H1 (cell line): ENCODE measurements at regions not wholly inside any gene's neighbourhood (a gene's known extent, or its start where the extent isn't known, plus 50 kb on each side); places are given as distances from the start of the nearest gene placed in this dataset.

Experiments used
- CBX8 ChIP-seq: fragments of 300-800, 300-1000 bp; sonication (generic); IDR thresholded peaks from 2 replicates; pipeline ENCODE4 v1.7.1; 2016; ENCODE audit warnings: low read depth, low read length, borderline replicate concordance
- CEBPB ChIP-seq: IDR thresholded peaks from 2 replicates; pipeline ENCODE4 v1.6.1; 2012; ENCODE audit warnings: low read depth, low read length
- CTCF ChIP-seq, 3 experiments: IDR thresholded peaks; 1 replicate in 2 of 3; 2 replicates in 1 of 3; pipeline versions ENCODE4 v1.5.1 to v1.6.1; 2011; ENCODE audit warnings: low read length in 3 of 3, mild to moderate bottlenecking in 3 of 3, inconsistent platforms in 2 of 3, low read depth in 1 of 3, moderate library complexity in 1 of 3; ENCODE audit not compliant: insufficient read depth in 1 of 3; ENCODE audit errors: control extremely low read depth in 1 of 3
- EP300 ChIP-seq, 2 experiments: IDR thresholded peaks; 1 replicate in 1 of 2; 2 replicates in 1 of 2; pipeline ENCODE4 v1.6.1; 2011 to 2012; ENCODE audit warnings: low read depth in 2 of 2, low read length in 2 of 2, mild to moderate bottlenecking in 2 of 2, borderline replicate concordance in 1 of 2, inconsistent platforms in 1 of 2, moderate library complexity in 1 of 2
- GABPA ChIP-seq: IDR thresholded peaks from 2 replicates; pipeline ENCODE4 v1.6.1; 2011; ENCODE audit warnings: mild to moderate bottlenecking, low read length, moderate library complexity, borderline replicate concordance; ENCODE audit not compliant: insufficient read depth
- HDAC6 ChIP-seq: IDR thresholded peaks from one replicate; pipeline ENCODE4 v1.7.1; 2012; ENCODE audit warnings: low read depth, mild to moderate bottlenecking, inconsistent platforms, low read length, moderate library complexity
- POLR2A ChIP-seq, 2 experiments: IDR thresholded peaks; 1 replicate in 1 of 2; 2 replicates in 1 of 2; pipeline ENCODE4 v1.6.1; 2011; ENCODE audit warnings: low read depth in 2 of 2, low read length in 2 of 2, mild to moderate bottlenecking in 2 of 2; ENCODE audit errors: control extremely low read depth in 1 of 2
- POLR2AphosphoS5 ChIP-seq: IDR thresholded peaks from 2 replicates; pipeline ENCODE4 v1.6.1; 2011; ENCODE audit warnings: low read depth, low read length
- RAD21 ChIP-seq, 2 experiments: IDR thresholded peaks in 1 of 2; conservative IDR thresholded peaks in 1 of 2; 2 replicates each; pipeline ENCODE4 v1.6.1; 2011; ENCODE audit warnings: low read depth in 2 of 2, low read length in 2 of 2, improper control_type of control experiment in 1 of 2, inconsistent platforms in 1 of 2, mild to moderate bottlenecking in 1 of 2, moderate library complexity in 1 of 2
- RXRA ChIP-seq: IDR thresholded peaks from 2 replicates; pipeline ENCODE4 v1.6.1; 2011; ENCODE audit warnings: low read depth, mild to moderate bottlenecking, low read length, moderate library complexity; ENCODE audit not compliant: insufficient read depth
- TBP ChIP-seq: IDR thresholded peaks from 2 replicates; pipeline ENCODE4 v1.6.1; 2011; ENCODE audit warnings: low read depth, low read length, improper control_type of control experiment
- TF ChIP-seq, protein P1 (sequence below): IDR thresholded peaks from 2 replicates; pipeline ENCODE4 v1.6.1; 2011; ENCODE audit warnings: low read length, improper control_type of control experiment
- TF ChIP-seq, protein P2 (sequence below): IDR thresholded peaks from 2 replicates; pipeline ENCODE4 v1.6.1; 2012; ENCODE audit warnings: inconsistent platforms

DNA sequence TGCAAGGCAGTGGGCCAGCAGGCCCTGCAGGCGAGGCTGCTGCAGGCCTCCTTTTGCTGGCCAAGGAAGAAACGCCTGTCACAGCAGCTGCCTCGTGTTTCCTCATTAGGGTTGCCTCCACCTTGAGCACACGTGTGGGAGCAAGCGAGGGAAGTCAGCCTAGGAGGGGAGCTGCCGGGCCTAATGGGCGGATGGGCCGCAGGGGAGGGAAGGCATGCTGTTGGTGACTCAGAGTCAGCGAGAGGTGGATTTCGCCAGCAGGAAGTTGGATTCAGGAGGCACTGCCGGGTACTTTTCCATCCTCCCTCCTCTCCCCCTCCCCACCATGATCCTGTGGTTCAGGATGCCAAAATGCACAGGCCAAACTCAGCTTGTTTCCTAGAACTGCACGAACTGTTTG, 498.7 kb downstream of the METTL15 start:
- TF ChIP-seq GABPA (no peak), CEBPB (no peak), CTCF (IDR thresholded peaks at IDR 0.05; ENCODE audit: control extremely low read depth in 1 of 3, insufficient read depth in 1 of 3, low read depth in 1 of 3, low read length in 3 of 3) (no peak), CBX8 (no peak), POLR2A (IDR thresholded peaks at IDR 0.05; ENCODE audit: control extremely low read depth in 1 of 2, low read depth in 2 of 2, low read length in 2 of 2) (no peak), POLR2AphosphoS5 (no peak), HDAC6 (no peak), RXRA (no peak), RAD21 (IDR thresholded peaks at IDR 0.05 in 1 of 2, conservative IDR thresholded peaks at IDR 0.05 in 1 of 2; ENCODE audit: low read depth in 2 of 2, low read length in 2 of 2) (no peak), TBP (no peak), EP300 (IDR thresholded peaks at IDR 0.05; ENCODE audit: borderline replicate concordance in 1 of 2, low read depth in 2 of 2, low read length in 2 of 2) (no peak)
- TF ChIP-seq, protein P1, sequence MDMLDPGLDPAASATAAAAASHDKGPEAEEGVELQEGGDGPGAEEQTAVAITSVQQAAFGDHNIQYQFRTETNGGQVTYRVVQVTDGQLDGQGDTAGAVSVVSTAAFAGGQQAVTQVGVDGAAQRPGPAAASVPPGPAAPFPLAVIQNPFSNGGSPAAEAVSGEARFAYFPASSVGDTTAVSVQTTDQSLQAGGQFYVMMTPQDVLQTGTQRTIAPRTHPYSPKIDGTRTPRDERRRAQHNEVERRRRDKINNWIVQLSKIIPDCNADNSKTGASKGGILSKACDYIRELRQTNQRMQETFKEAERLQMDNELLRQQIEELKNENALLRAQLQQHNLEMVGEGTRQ: no peak
- TF ChIP-seq, protein P2, sequence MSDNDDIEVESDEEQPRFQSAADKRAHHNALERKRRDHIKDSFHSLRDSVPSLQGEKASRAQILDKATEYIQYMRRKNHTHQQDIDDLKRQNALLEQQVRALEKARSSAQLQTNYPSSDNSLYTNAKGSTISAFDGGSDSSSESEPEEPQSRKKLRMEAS: peak; percentile 69
